GM23338 (cell line): ENCODE measurements at regions not wholly inside any gene's neighbourhood (a gene's known extent, or its start where the extent isn't known, plus 50 kb on each side); places are given as distances from the start of the nearest gene placed in this dataset.

ENCODE experiments used
- ATAC-seq: fragments of 200-7000 bp; cut with Tn5 transposase; 3 replicates; pipeline ENCODE4 v1.9.1; 2020
- DNase-seq: peaks from one replicate; pipeline ENCODE4 v3.0.0-alpha.2; 2015; ENCODE audit warnings: low spot score
- H2AFZ ChIP-seq: fragments of 200-600 bp; sonication (generic); 2 replicates; pipeline ENCODE4 v1.8.0; 2016; ENCODE audit warnings: antibody characterized with exemption, mild to moderate bottlenecking, moderate library complexity
- H3F3A ChIP-seq: fragments of 200-600 bp; sonication (generic); replicated peaks from 2 replicates; pipeline ENCODE4 v1.8.0; 2017; ENCODE audit warnings: antibody characterized with exemption, mixed run types, low read depth
- H3K27ac ChIP-seq: fragments of 200-600 bp; sonication (generic); 2 replicates; pipeline ENCODE4 v1.6.1; 2016; ENCODE audit warnings: low read depth
- H3K27me3 ChIP-seq: fragments of 200-600 bp; sonication (generic); 2 replicates; pipeline ENCODE4 v1.8.0; 2016; ENCODE audit warnings: mild to moderate bottlenecking, mixed run types, moderate library complexity; ENCODE audit not compliant: insufficient read depth
- H3K36me3 ChIP-seq: fragments of 200-600 bp; sonication (generic); 2 replicates; pipeline ENCODE4 v1.8.0; 2016; ENCODE audit warnings: mild to moderate bottlenecking; ENCODE audit not compliant: insufficient read depth
- H3K4me1 ChIP-seq: fragments of 200-600 bp; sonication (generic); 2 replicates; pipeline ENCODE4 v1.8.0; 2016; ENCODE audit warnings: mild to moderate bottlenecking, moderate library complexity; ENCODE audit not compliant: insufficient read depth
- H3K4me2 ChIP-seq: fragments of 200-600 bp; sonication (generic); 2 replicates; pipeline ENCODE4 v1.7.1; 2017; ENCODE audit warnings: mixed run types
- H3K4me3 ChIP-seq: fragments of 200-600 bp; sonication (generic); 2 replicates; pipeline ENCODE4 v1.6.1; 2016; ENCODE audit warnings: mixed run types
- H3K79me2 ChIP-seq: fragments of 200-600 bp; sonication (generic); replicated peaks from 2 replicates; pipeline ENCODE4 v1.8.0; 2017; ENCODE audit warnings: mild to moderate bottlenecking; ENCODE audit not compliant: insufficient read depth
- H3K9me2 ChIP-seq: fragments of 200-600 bp; sonication (generic); 2 replicates; pipeline ENCODE4 v1.8.0; 2017; ENCODE audit not compliant: insufficient read depth
- H4K20me1 ChIP-seq: fragments of 200-600 bp; sonication (generic); replicated peaks from 2 replicates; pipeline ENCODE4 v1.8.0; 2017; ENCODE audit warnings: mild to moderate bottlenecking; ENCODE audit not compliant: insufficient read depth
- H3K27ac Mint-ChIP-seq: 2 replicates; pipeline ENCODE4 v1.8.0; 2020; ENCODE audit warnings: inconsistent platforms, mild to moderate bottlenecking, moderate library complexity, mixed read lengths
- H3K27me3 Mint-ChIP-seq: 3 replicates; pipeline ENCODE4 v1.8.0; 2022; ENCODE audit warnings: low read depth, mild to moderate bottlenecking, moderate library complexity, mixed read lengths, inconsistent platforms; ENCODE audit not compliant: insufficient read depth, poor library complexity
- H3K36me3 Mint-ChIP-seq: 3 replicates; pipeline ENCODE4 v1.8.0; 2021; ENCODE audit warnings: low read depth, mild to moderate bottlenecking, inconsistent platforms, moderate library complexity, mixed read lengths
- H3K4me1 Mint-ChIP-seq: 3 replicates; pipeline ENCODE4 v1.8.0; 2020; ENCODE audit warnings: mild to moderate bottlenecking, inconsistent platforms, mixed read lengths
- H3K4me3 Mint-ChIP-seq: 3 replicates; pipeline ENCODE4 v1.8.0; 2021; ENCODE audit warnings: moderate library complexity, mild to moderate bottlenecking, inconsistent platforms, mixed read lengths
- H3K9me3 Mint-ChIP-seq: 3 replicates; pipeline ENCODE4 v1.8.0; 2020; ENCODE audit warnings: moderate library complexity, mild to moderate bottlenecking, inconsistent platforms, mixed read lengths
- CREB1 ChIP-seq: fragments of 250-450 bp; sonication (Bioruptor Pico); IDR thresholded peaks from 2 replicates; pipeline ENCODE4 v1.5.0; 2020; ENCODE audit warnings: low read depth, mild to moderate bottlenecking, moderate library complexity
- EZH2 ChIP-seq: fragments of 200-600 bp; sonication (generic); IDR thresholded peaks from one replicate; pipeline ENCODE4 v1.8.0; 2017; ENCODE audit warnings: antibody characterized with exemption, mild to moderate bottlenecking, low read depth; ENCODE audit not compliant: unreplicated experiment
- EZH2phosphoT487 ChIP-seq: fragments of 200-600 bp; sonication (generic); IDR thresholded peaks from one replicate; pipeline ENCODE4 v1.8.1; 2018; ENCODE audit warnings: antibody characterized with exemption; ENCODE audit not compliant: unreplicated experiment
- JUNB ChIP-seq: IDR thresholded peaks from one replicate; pipeline ENCODE4 v1.6.1; 2016; ENCODE audit warnings: antibody characterized with exemption; ENCODE audit not compliant: unreplicated experiment
- NANOG ChIP-seq: IDR thresholded peaks from 2 replicates; pipeline ENCODE4 v1.6.1; 2016; ENCODE audit warnings: antibody characterized with exemption, borderline replicate concordance
- POLR2AphosphoS5 ChIP-seq: IDR thresholded peaks from 2 replicates; pipeline ENCODE4 v1.6.1; 2016; ENCODE audit warnings: antibody characterized with exemption, low read depth
- STAT1 ChIP-seq: IDR thresholded peaks from one replicate; pipeline ENCODE4 v1.6.1; 2016; ENCODE audit warnings: antibody characterized with exemption; ENCODE audit not compliant: unreplicated experiment
- ZNF114 ChIP-seq: fragments of 250-450 bp; sonication (Bioruptor Pico); IDR thresholded peaks from 2 replicates; pipeline ENCODE4 v1.5.0; 2020; ENCODE audit warnings: mild to moderate bottlenecking, moderate library complexity
- ZNF331 ChIP-seq: fragments of 250-450 bp; sonication (Bioruptor Pico); IDR thresholded peaks from 2 replicates; pipeline ENCODE4 v1.5.0; 2020; ENCODE audit warnings: low read depth, mild to moderate bottlenecking, moderate library complexity
- TF ChIP-seq, protein P1 (sequence below): fragments of 250-450 bp; sonication (Bioruptor Pico); IDR thresholded peaks from 2 replicates; pipeline ENCODE4 v1.5.0; 2020; ENCODE audit warnings: mild to moderate bottlenecking, moderate library complexity
- TF ChIP-seq, protein P2 (sequence below), 2 experiments: fragments of 200-600 bp in 1 of 2; sonication (generic) in 1 of 2; conservative IDR thresholded peaks; 2 replicates each; pipeline versions ENCODE4 v1.5.1 to v1.6.1; 2016 to 2017; ENCODE audit warnings: antibody characterized with exemption in 2 of 2, low read depth in 2 of 2, mild to moderate bottlenecking in 2 of 2, moderate library complexity in 1 of 2
- TF ChIP-seq, protein P3 (sequence below): IDR thresholded peaks from one replicate; pipeline ENCODE4 v1.6.1; 2018; ENCODE audit warnings: antibody characterized with exemption; ENCODE audit not compliant: unreplicated experiment
- TF ChIP-seq, protein P4 (sequence below): IDR thresholded peaks from 2 replicates; pipeline ENCODE4 v1.6.1; 2016; ENCODE audit warnings: antibody characterized with exemption

DNA sequence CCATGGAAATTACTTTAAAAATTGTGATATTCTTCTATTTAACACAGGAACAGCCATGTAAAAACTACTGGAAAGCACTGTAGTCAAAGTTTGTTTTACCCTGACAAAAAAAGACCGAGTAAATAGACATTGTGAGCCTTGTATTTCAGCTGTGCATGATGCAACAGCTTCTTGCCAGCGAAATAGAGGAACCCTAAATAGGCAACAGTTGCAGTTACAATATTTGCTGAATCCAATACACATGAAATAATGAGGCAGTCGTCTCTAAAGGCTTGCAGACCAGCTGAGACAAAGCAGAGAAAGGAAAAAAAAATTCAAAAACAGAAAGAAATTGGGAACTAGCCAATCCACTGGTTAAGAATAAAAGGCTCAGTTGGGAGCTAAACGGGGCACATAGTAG is 1001.1 kb downstream of the OLFM4 start:
- no peak overlapping the region for H3K4me3 ChIP-seq
- Mint-ChIP-seq H3K36me3 (peaks cover 29% of the 10 kb centered on the region), H3K9me3 (peaks cover 35% of the 10 kb centered on the region), H3K4me3 (no peak overlapping the region), H3K27me3 (no peaks in the 10 kb centered on the region), H3K4me1 (peaks cover 7% of the 10 kb centered on the region; the same call in 2 of the 3 replicates), H3K27ac (peak overlapping the region; percentile 65)
- no peaks in the 10 kb centered on the region for H4K20me1 ChIP-seq
- H3F3A ChIP-seq, result no peaks in the 10 kb centered on the region
- no peaks in the 10 kb centered on the region; the same call in 1 of the 2 replicates for H3K36me3 ChIP-seq
- no peak for ATAC-seq
- H3K79me2 ChIP-seq, result no peaks in the 10 kb centered on the region
- DNase-seq, result no peak
- TF ChIP-seq, protein P1, sequence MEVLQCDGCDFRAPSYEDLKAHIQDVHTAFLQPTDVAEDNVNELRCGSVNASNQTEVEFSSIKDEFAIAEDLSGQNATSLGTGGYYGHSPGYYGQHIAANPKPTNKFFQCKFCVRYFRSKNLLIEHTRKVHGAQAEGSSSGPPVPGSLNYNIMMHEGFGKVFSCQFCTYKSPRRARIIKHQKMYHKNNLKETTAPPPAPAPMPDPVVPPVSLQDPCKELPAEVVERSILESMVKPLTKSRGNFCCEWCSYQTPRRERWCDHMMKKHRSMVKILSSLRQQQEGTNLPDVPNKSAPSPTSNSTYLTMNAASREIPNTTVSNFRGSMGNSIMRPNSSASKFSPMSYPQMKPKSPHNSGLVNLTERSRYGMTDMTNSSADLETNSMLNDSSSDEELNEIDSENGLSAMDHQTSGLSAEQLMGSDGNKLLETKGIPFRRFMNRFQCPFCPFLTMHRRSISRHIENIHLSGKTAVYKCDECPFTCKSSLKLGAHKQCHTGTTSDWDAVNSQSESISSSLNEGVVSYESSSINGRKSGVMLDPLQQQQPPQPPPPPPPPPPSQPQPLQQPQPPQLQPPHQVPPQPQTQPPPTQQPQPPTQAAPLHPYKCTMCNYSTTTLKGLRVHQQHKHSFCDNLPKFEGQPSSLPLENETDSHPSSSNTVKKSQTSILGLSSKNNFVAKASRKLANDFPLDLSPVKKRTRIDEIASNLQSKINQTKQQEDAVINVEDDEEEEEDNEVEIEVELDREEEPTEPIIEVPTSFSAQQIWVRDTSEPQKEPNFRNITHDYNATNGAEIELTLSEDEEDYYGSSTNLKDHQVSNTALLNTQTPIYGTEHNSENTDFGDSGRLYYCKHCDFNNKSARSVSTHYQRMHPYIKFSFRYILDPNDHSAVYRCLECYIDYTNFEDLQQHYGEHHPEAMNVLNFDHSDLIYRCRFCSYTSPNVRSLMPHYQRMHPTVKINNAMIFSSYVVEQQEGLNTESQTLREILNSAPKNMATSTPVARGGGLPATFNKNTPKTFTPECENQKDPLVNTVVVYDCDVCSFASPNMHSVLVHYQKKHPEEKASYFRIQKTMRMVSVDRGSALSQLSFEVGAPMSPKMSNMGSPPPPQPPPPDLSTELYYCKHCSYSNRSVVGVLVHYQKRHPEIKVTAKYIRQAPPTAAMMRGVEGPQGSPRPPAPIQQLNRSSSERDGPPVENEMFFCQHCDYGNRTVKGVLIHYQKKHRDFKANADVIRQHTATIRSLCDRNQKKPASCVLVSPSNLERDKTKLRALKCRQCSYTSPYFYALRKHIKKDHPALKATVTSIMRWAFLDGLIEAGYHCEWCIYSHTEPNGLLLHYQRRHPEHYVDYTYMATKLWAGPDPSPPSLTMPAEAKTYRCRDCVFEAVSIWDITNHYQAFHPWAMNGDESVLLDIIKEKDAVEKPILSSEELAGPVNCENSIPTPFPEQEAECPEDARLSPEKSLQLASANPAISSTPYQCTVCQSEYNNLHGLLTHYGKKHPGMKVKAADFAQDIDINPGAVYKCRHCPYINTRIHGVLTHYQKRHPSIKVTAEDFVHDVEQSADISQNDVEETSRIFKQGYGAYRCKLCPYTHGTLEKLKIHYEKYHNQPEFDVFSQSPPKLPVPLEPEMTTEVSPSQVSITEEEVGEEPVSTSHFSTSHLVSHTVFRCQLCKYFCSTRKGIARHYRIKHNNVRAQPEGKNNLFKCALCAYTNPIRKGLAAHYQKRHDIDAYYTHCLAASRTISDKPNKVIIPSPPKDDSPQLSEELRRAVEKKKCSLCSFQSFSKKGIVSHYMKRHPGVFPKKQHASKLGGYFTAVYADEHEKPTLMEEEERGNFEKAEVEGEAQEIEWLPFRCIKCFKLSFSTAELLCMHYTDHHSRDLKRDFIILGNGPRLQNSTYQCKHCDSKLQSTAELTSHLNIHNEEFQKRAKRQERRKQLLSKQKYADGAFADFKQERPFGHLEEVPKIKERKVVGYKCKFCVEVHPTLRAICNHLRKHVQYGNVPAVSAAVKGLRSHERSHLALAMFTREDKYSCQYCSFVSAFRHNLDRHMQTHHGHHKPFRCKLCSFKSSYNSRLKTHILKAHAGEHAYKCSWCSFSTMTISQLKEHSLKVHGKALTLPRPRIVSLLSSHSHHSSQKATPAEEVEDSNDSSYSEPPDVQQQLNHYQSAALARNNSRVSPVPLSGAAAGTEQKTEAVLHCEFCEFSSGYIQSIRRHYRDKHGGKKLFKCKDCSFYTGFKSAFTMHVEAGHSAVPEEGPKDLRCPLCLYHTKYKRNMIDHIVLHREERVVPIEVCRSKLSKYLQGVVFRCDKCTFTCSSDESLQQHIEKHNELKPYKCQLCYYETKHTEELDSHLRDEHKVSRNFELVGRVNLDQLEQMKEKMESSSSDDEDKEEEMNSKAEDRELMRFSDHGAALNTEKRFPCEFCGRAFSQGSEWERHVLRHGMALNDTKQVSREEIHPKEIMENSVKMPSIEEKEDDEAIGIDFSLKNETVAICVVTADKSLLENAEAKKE (CRISPR knock-in tag), result no peak
- TF ChIP-seq, protein P2, sequence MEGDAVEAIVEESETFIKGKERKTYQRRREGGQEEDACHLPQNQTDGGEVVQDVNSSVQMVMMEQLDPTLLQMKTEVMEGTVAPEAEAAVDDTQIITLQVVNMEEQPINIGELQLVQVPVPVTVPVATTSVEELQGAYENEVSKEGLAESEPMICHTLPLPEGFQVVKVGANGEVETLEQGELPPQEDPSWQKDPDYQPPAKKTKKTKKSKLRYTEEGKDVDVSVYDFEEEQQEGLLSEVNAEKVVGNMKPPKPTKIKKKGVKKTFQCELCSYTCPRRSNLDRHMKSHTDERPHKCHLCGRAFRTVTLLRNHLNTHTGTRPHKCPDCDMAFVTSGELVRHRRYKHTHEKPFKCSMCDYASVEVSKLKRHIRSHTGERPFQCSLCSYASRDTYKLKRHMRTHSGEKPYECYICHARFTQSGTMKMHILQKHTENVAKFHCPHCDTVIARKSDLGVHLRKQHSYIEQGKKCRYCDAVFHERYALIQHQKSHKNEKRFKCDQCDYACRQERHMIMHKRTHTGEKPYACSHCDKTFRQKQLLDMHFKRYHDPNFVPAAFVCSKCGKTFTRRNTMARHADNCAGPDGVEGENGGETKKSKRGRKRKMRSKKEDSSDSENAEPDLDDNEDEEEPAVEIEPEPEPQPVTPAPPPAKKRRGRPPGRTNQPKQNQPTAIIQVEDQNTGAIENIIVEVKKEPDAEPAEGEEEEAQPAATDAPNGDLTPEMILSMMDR (conservative IDR thresholded peaks at IDR 0.05; ENCODE audit: low read depth in 2 of 2), result no peak
- TF ChIP-seq CREB1 (CRISPR knock-in tag) (no peak), EZH2 (no peak), STAT1 (no peak), NANOG (no peak), EZH2phosphoT487 (no peak), ZNF331 (no peak), ZNF114 (CRISPR knock-in tag) (no peak), POLR2AphosphoS5 (no peak), JUNB (no peak)
- TF ChIP-seq, protein P3, sequence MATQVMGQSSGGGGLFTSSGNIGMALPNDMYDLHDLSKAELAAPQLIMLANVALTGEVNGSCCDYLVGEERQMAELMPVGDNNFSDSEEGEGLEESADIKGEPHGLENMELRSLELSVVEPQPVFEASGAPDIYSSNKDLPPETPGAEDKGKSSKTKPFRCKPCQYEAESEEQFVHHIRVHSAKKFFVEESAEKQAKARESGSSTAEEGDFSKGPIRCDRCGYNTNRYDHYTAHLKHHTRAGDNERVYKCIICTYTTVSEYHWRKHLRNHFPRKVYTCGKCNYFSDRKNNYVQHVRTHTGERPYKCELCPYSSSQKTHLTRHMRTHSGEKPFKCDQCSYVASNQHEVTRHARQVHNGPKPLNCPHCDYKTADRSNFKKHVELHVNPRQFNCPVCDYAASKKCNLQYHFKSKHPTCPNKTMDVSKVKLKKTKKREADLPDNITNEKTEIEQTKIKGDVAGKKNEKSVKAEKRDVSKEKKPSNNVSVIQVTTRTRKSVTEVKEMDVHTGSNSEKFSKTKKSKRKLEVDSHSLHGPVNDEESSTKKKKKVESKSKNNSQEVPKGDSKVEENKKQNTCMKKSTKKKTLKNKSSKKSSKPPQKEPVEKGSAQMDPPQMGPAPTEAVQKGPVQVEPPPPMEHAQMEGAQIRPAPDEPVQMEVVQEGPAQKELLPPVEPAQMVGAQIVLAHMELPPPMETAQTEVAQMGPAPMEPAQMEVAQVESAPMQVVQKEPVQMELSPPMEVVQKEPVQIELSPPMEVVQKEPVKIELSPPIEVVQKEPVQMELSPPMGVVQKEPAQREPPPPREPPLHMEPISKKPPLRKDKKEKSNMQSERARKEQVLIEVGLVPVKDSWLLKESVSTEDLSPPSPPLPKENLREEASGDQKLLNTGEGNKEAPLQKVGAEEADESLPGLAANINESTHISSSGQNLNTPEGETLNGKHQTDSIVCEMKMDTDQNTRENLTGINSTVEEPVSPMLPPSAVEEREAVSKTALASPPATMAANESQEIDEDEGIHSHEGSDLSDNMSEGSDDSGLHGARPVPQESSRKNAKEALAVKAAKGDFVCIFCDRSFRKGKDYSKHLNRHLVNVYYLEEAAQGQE, result no peak
- TF ChIP-seq, protein P4, sequence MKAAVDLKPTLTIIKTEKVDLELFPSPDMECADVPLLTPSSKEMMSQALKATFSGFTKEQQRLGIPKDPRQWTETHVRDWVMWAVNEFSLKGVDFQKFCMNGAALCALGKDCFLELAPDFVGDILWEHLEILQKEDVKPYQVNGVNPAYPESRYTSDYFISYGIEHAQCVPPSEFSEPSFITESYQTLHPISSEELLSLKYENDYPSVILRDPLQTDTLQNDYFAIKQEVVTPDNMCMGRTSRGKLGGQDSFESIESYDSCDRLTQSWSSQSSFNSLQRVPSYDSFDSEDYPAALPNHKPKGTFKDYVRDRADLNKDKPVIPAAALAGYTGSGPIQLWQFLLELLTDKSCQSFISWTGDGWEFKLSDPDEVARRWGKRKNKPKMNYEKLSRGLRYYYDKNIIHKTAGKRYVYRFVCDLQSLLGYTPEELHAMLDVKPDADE, result no peak
- peak overlapping the region; percentile 88 for H2AFZ ChIP-seq
- H3K27me3 ChIP-seq, result no peaks in the 10 kb centered on the region
- H3K9me2 ChIP-seq, result no peaks in the 10 kb centered on the region
- peaks cover 7% of the 10 kb centered on the region; the same call in 1 of the 2 replicates for H3K4me1 ChIP-seq
- H3K27ac ChIP-seq, result no peak overlapping the region
- H3K4me2 ChIP-seq, result no peak overlapping the region
